ENCODE measurements at regions not wholly inside any gene's neighbourhood (a gene's known extent, or its start where the extent isn't known, plus 50 kb on each side); places are given as distances from the start of the nearest gene placed in this dataset.

- TF ChIP-seq OSR1 (CRISPR knock-in tag; IDR thresholded peaks at IDR 0.05): no peak
- TF ChIP-seq ZFP3 (CRISPR knock-in tag; IDR thresholded peaks at IDR 0.05): no peak
- TF ChIP-seq CSDC2 (CRISPR knock-in tag; IDR thresholded peaks at IDR 0.05): no peak
- TF ChIP-seq ZNF70 (CRISPR knock-in tag; IDR thresholded peaks at IDR 0.05): no peak
- TF ChIP-seq, protein P1, sequence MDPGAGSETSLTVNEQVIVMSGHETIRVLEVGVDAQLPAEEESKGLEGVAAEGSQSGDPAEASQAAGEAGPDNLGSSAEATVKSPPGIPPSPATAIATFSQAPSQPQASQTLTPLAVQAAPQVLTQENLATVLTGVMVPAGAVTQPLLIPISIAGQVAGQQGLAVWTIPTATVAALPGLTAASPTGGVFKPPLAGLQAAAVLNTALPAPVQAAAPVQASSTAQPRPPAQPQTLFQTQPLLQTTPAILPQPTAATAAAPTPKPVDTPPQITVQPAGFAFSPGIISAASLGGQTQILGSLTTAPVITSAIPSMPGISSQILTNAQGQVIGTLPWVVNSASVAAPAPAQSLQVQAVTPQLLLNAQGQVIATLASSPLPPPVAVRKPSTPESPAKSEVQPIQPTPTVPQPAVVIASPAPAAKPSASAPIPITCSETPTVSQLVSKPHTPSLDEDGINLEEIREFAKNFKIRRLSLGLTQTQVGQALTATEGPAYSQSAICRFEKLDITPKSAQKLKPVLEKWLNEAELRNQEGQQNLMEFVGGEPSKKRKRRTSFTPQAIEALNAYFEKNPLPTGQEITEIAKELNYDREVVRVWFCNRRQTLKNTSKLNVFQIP (CRISPR knock-in tag; IDR thresholded peaks at IDR 0.05; ENCODE audit: borderline replicate concordance, low read depth): no peak
- TF ChIP-seq, protein P2, sequence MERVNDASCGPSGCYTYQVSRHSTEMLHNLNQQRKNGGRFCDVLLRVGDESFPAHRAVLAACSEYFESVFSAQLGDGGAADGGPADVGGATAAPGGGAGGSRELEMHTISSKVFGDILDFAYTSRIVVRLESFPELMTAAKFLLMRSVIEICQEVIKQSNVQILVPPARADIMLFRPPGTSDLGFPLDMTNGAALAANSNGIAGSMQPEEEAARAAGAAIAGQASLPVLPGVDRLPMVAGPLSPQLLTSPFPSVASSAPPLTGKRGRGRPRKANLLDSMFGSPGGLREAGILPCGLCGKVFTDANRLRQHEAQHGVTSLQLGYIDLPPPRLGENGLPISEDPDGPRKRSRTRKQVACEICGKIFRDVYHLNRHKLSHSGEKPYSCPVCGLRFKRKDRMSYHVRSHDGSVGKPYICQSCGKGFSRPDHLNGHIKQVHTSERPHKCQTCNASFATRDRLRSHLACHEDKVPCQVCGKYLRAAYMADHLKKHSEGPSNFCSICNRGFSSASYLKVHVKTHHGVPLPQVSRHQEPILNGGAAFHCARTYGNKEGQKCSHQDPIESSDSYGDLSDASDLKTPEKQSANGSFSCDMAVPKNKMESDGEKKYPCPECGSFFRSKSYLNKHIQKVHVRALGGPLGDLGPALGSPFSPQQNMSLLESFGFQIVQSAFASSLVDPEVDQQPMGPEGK (CRISPR knock-in tag; IDR thresholded peaks at IDR 0.05; ENCODE audit: borderline replicate concordance): no peak
- TF ChIP-seq ZC3H10 (CRISPR knock-in tag; IDR thresholded peaks at IDR 0.05): no peak
- TF ChIP-seq TSHZ2 (CRISPR knock-in tag; IDR thresholded peaks at IDR 0.05): no peak
- TF ChIP-seq TOX (CRISPR knock-in tag; IDR thresholded peaks at IDR 0.05; ENCODE audit: borderline replicate concordance): no peak
- TF ChIP-seq ZNF565 (CRISPR knock-in tag; conservative IDR thresholded peaks at IDR 0.05; ENCODE audit: low read depth): no peak
- TF ChIP-seq CREB5 (CRISPR knock-in tag; IDR thresholded peaks at IDR 0.05; ENCODE audit: low read depth): no peak
- TF ChIP-seq GLIS3 (CRISPR knock-in tag; IDR thresholded peaks at IDR 0.05): no peak
- TF ChIP-seq RARB (CRISPR knock-in tag; IDR thresholded peaks at IDR 0.05): no peak
- TF ChIP-seq ZNF8 (CRISPR knock-in tag; IDR thresholded peaks at IDR 0.05): no peak
- TF ChIP-seq ESRRG (CRISPR knock-in tag; IDR thresholded peaks at IDR 0.05): no peak
- ATAC-seq: no peak
Observed at GRCh38 chr2:179340678-179341077, 76.0 kb upstream of the SESTD1 start.

GRCh38 chr2:179338681-179339080 is 74.0 kb upstream of the SESTD1 start:
- no peak for TF ChIP-seq ARNTL (CRISPR knock-in tag; IDR thresholded peaks at IDR 0.05; ENCODE audit: borderline replicate concordance, low read depth)
- no peak for TF ChIP-seq TOX (CRISPR knock-in tag; IDR thresholded peaks at IDR 0.05; ENCODE audit: borderline replicate concordance)
- TF ChIP-seq ZNF8 (CRISPR knock-in tag; IDR thresholded peaks at IDR 0.05): no peak
- no peak for ATAC-seq

GRCh38 chr2:179336782-179337534 is 72.3 kb upstream of the SESTD1 start:
- TF ChIP-seq TCF4 (CRISPR knock-in tag; IDR thresholded peaks at IDR 0.05; ENCODE audit: borderline replicate concordance) (no peak), ESRRG (CRISPR knock-in tag; IDR thresholded peaks at IDR 0.05) (no peak), ZC3H10 (CRISPR knock-in tag; IDR thresholded peaks at IDR 0.05) (no peak)
- peak; percentile 91 for ATAC-seq

- no peak for TF ChIP-seq RARB (CRISPR knock-in tag; IDR thresholded peaks at IDR 0.05)
- TF ChIP-seq BACH2 (CRISPR knock-in tag; IDR thresholded peaks at IDR 0.05; ENCODE audit: borderline replicate concordance): no peak
- no peak for TF ChIP-seq ARNTL (CRISPR knock-in tag; IDR thresholded peaks at IDR 0.05; ENCODE audit: borderline replicate concordance, low read depth)
- TF ChIP-seq ISL1 (CRISPR knock-in tag; IDR thresholded peaks at IDR 0.05): no peak
- TF ChIP-seq CSDC2 (CRISPR knock-in tag; IDR thresholded peaks at IDR 0.05): no peak
- no peak for TF ChIP-seq PPARA (CRISPR knock-in tag; IDR thresholded peaks at IDR 0.05; ENCODE audit: borderline replicate concordance)
- TF ChIP-seq TSHZ2 (CRISPR knock-in tag; IDR thresholded peaks at IDR 0.05): no peak
- no peak for TF ChIP-seq ZFP30 (CRISPR knock-in tag; IDR thresholded peaks at IDR 0.05)
- no peak for TF ChIP-seq ZNF8 (CRISPR knock-in tag; IDR thresholded peaks at IDR 0.05)
- TF ChIP-seq SNAI2 (CRISPR knock-in tag; IDR thresholded peaks at IDR 0.05): no peak
- no peak for TF ChIP-seq CREB5 (CRISPR knock-in tag; IDR thresholded peaks at IDR 0.05; ENCODE audit: low read depth)
- ATAC-seq: no peak
Observed at GRCh38 chr2:179335732-179336131, 71.1 kb upstream of the SESTD1 start.

All from SK-N-SH treated with all-trans-retinoic acid at 6 μM for 48 hours (cell line).